ENCODE measurements at regions not wholly inside any gene's neighbourhood (a gene's known extent, or its start where the extent isn't known, plus 50 kb on each side); places are given as distances from the start of the nearest gene placed in this dataset.

DNA sequence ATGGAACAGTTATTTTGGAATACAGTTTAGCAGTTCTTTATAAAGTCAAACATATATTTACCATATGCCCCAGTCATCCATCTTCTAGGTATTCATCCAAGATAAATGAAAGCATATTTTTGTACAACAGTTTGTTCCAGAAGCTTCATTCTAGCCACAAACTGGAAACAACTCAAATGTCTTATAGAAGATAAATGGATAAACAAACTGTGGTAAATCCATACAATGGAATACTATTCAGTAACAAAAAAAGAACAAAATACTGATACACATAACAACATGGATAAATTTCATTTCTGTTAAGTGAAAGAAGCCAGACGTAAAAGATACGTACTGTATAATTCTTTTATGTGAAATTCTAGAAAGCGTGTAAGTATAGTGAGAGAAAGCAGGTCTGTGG lies 167.0 kb upstream of the AHI1 start:
- TF ChIP-seq, protein P1, sequence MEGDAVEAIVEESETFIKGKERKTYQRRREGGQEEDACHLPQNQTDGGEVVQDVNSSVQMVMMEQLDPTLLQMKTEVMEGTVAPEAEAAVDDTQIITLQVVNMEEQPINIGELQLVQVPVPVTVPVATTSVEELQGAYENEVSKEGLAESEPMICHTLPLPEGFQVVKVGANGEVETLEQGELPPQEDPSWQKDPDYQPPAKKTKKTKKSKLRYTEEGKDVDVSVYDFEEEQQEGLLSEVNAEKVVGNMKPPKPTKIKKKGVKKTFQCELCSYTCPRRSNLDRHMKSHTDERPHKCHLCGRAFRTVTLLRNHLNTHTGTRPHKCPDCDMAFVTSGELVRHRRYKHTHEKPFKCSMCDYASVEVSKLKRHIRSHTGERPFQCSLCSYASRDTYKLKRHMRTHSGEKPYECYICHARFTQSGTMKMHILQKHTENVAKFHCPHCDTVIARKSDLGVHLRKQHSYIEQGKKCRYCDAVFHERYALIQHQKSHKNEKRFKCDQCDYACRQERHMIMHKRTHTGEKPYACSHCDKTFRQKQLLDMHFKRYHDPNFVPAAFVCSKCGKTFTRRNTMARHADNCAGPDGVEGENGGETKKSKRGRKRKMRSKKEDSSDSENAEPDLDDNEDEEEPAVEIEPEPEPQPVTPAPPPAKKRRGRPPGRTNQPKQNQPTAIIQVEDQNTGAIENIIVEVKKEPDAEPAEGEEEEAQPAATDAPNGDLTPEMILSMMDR (IDR thresholded peaks at IDR 0.05; ENCODE audit: borderline replicate concordance, extremely low read depth, low read length, poor library complexity, severe bottlenecking) = no peak
- TF ChIP-seq EZH2 (IDR thresholded peaks at IDR 0.05; ENCODE audit: borderline replicate concordance, low read depth, low read length, severe bottlenecking) = no peak
